GM18909 (cell line): ENCODE measurements at regions not wholly inside any gene's neighbourhood (a gene's known extent, or its start where the extent isn't known, plus 50 kb on each side); places are given as distances from the start of the nearest gene placed in this dataset.

Experiments
- ATAC-seq: cut with Tn5 transposase; IDR thresholded peaks from one replicate; pipeline ENCODE4 v1.9.1; 2021; ENCODE audit warnings: mild to moderate bottlenecking; ENCODE audit not compliant: unreplicated experiment, poor library complexity

GRCh38 chr12:22882559-22882958 lies 257.6 kb downstream of the ETNK1 start:
- no peak for ATAC-seq

GRCh38 chr12:22893878-22894277 lies 268.9 kb downstream of the ETNK1 start:
- no peak for ATAC-seq

- ATAC-seq = no peak
These were observed 274.2 kb downstream of the ETNK1 start for GRCh38 chr12:22899184-22899583.

- no peak for ATAC-seq
These were observed 275.4 kb downstream of the ETNK1 start for GRCh38 chr12:22900401-22900800.

- ATAC-seq = no peak
These were observed 279.5 kb downstream of the ETNK1 start for GRCh38 chr12:22904485-22904884.

- ATAC-seq = no peak
These were observed 291.3 kb downstream of the ETNK1 start for GRCh38 chr12:22916241-22916640.

GRCh38 chr12:22916815-22917214 lies 291.8 kb downstream of the ETNK1 start:
- no peak for ATAC-seq

GRCh38 chr12:22919883-22920282 lies 294.9 kb downstream of the ETNK1 start:
- ATAC-seq = no peak

- ATAC-seq = no peak
These were observed 298.8 kb downstream of the ETNK1 start for GRCh38 chr12:22923768-22924167.

- ATAC-seq = no peak
These were observed 299.4 kb downstream of the ETNK1 start for GRCh38 chr12:22924391-22924790.

GRCh38 chr12:22925623-22926022 lies 300.7 kb downstream of the ETNK1 start:
- no peak for ATAC-seq

GRCh38 chr12:22932431-22932830 lies 307.5 kb downstream of the ETNK1 start:
- ATAC-seq = no peak

- no peak for ATAC-seq
These were observed 310.1 kb downstream of the ETNK1 start for GRCh38 chr12:22935090-22935489.

GRCh38 chr12:22935501-22935900 lies 310.5 kb downstream of the ETNK1 start:
- ATAC-seq = no peak

GRCh38 chr12:22938323-22938722 lies 313.4 kb downstream of the ETNK1 start:
- no peak for ATAC-seq

- no peak for ATAC-seq
These were observed 326.2 kb downstream of the ETNK1 start for GRCh38 chr12:22951206-22951605.

GRCh38 chr12:22956690-22957089 lies 331.7 kb downstream of the ETNK1 start:
- no peak for ATAC-seq

- ATAC-seq = no peak
These were observed 342.2 kb downstream of the ETNK1 start for GRCh38 chr12:22967171-22967570.

- ATAC-seq = no peak
These were observed 344.6 kb downstream of the ETNK1 start for GRCh38 chr12:22969521-22969920.

GRCh38 chr12:22971247-22971646 lies 346.3 kb downstream of the ETNK1 start:
- ATAC-seq = no peak

GRCh38 chr12:22971701-22972191 lies 346.8 kb downstream of the ETNK1 start:
- no peak for ATAC-seq

GRCh38 chr12:22974865-22975264 lies 349.9 kb downstream of the ETNK1 start:
- ATAC-seq = no peak

- ATAC-seq = no peak
These were observed 354.0 kb downstream of the ETNK1 start for GRCh38 chr12:22978962-22979361.
